Ishikawa (cell line): ENCODE measurements at regions not wholly inside any gene's neighbourhood (a gene's known extent, or its start where the extent isn't known, plus 50 kb on each side); places are given as distances from the start of the nearest gene placed in this dataset.
A peak's percentile ranks its signal among the peaks of the same experiment; 100 is the strongest.

Experiments used
- CEBPB ChIP-seq: IDR thresholded peaks from 2 replicates; pipeline ENCODE4 v1.6.1; 2012
- CREB1 ChIP-seq: IDR thresholded peaks from 2 replicates; pipeline ENCODE4 v1.6.1; 2012; ENCODE audit warnings: low read depth
- EGR1 ChIP-seq: IDR thresholded peaks from 2 replicates; pipeline ENCODE4 v1.6.1; 2012
- EP300 ChIP-seq: IDR thresholded peaks from 2 replicates; pipeline ENCODE4 v1.6.1; 2012; ENCODE audit warnings: borderline replicate concordance
- FOXM1 ChIP-seq: IDR thresholded peaks from 2 replicates; pipeline ENCODE4 v1.6.1; 2012; ENCODE audit warnings: low read depth, borderline replicate concordance
- NFIC ChIP-seq: IDR thresholded peaks from 2 replicates; pipeline ENCODE4 v1.6.1; 2012
- RAD21 ChIP-seq: IDR thresholded peaks from 2 replicates; pipeline ENCODE4 v1.6.1; 2012; ENCODE audit warnings: low read depth
- TAF1 ChIP-seq: IDR thresholded peaks from 2 replicates; pipeline ENCODE4 v1.6.1; 2012; ENCODE audit warnings: low read depth, mild to moderate bottlenecking
- TCF12 ChIP-seq: IDR thresholded peaks from 2 replicates; pipeline ENCODE4 v1.6.1; 2012; ENCODE audit warnings: low read depth
- TEAD4 ChIP-seq: IDR thresholded peaks from 2 replicates; pipeline ENCODE4 v1.6.1; 2012
- YY1 ChIP-seq: IDR thresholded peaks from 2 replicates; pipeline ENCODE4 v1.6.1; 2012; ENCODE audit warnings: low read depth
- ZBTB7A ChIP-seq: IDR thresholded peaks from 2 replicates; pipeline ENCODE4 v1.6.1; 2012; ENCODE audit warnings: low read depth
- TF ChIP-seq, protein P1 (sequence below): IDR thresholded peaks from 2 replicates; pipeline ENCODE4 v1.6.1; 2012
- TF ChIP-seq, protein P2 (sequence below): IDR thresholded peaks from 2 replicates; pipeline ENCODE4 v1.6.1; 2012; ENCODE audit warnings: low read depth, mild to moderate bottlenecking
- TF ChIP-seq, protein P3 (sequence below): IDR thresholded peaks from 2 replicates; pipeline ENCODE4 v1.6.1; 2012

DNA sequence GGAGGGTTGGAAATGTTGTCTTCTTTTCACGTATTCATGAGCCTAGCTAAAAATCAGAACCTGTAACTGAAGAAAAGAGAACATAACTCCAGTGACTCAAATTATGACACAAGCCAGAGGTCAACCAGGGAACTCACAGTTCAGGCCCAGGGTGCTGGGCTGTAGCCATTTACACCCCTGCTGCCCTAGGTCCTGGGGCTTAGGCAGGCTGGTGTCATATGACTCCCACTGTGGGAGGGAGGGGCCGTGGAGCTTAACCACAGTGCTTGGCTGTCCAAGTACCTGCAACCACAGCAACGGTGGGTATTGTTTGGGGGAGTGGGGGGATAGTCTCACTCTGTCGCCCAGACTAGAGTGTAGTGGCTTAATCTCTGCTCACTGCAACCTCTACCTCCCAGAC, 71.1 kb upstream of the AMZ2 start:
- no peak for TF ChIP-seq TCF12
- TF ChIP-seq, protein P1, sequence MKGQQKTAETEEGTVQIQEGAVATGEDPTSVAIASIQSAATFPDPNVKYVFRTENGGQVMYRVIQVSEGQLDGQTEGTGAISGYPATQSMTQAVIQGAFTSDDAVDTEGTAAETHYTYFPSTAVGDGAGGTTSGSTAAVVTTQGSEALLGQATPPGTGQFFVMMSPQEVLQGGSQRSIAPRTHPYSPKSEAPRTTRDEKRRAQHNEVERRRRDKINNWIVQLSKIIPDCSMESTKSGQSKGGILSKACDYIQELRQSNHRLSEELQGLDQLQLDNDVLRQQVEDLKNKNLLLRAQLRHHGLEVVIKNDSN: peak; percentile 28; the same call in 1 of the 2 replicates

DNA sequence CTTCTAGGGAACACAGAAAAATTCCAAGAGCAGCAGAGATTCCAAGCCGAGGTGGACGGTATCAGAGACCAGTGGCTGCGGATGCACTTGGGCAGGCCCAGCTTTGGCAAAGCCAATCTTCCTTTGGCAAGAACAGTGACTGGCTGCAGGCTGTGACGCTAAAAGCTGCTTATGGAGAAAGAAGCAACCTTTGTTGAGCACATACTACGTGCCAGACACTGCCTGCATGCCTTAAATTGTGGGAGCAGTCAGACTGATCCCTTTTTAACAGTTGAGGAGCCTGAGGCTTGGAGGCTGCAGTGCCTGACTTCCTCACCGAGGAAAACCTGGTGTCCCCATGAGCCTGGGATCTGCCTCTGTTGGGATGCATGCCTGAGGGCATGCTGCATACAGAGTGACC, 69.0 kb upstream of the AMZ2 start:
- TF ChIP-seq CREB1: no peak
- no peak for TF ChIP-seq EGR1
- TF ChIP-seq TCF12: no peak
- TF ChIP-seq FOXM1: no peak
- TF ChIP-seq RAD21: no peak
- TF ChIP-seq, protein P1: no peak
- no peak for TF ChIP-seq TAF1
- TF ChIP-seq, protein P2, sequence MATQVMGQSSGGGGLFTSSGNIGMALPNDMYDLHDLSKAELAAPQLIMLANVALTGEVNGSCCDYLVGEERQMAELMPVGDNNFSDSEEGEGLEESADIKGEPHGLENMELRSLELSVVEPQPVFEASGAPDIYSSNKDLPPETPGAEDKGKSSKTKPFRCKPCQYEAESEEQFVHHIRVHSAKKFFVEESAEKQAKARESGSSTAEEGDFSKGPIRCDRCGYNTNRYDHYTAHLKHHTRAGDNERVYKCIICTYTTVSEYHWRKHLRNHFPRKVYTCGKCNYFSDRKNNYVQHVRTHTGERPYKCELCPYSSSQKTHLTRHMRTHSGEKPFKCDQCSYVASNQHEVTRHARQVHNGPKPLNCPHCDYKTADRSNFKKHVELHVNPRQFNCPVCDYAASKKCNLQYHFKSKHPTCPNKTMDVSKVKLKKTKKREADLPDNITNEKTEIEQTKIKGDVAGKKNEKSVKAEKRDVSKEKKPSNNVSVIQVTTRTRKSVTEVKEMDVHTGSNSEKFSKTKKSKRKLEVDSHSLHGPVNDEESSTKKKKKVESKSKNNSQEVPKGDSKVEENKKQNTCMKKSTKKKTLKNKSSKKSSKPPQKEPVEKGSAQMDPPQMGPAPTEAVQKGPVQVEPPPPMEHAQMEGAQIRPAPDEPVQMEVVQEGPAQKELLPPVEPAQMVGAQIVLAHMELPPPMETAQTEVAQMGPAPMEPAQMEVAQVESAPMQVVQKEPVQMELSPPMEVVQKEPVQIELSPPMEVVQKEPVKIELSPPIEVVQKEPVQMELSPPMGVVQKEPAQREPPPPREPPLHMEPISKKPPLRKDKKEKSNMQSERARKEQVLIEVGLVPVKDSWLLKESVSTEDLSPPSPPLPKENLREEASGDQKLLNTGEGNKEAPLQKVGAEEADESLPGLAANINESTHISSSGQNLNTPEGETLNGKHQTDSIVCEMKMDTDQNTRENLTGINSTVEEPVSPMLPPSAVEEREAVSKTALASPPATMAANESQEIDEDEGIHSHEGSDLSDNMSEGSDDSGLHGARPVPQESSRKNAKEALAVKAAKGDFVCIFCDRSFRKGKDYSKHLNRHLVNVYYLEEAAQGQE: no peak
- TF ChIP-seq CEBPB: no peak
- no peak for TF ChIP-seq TEAD4
- no peak for TF ChIP-seq YY1

DNA sequence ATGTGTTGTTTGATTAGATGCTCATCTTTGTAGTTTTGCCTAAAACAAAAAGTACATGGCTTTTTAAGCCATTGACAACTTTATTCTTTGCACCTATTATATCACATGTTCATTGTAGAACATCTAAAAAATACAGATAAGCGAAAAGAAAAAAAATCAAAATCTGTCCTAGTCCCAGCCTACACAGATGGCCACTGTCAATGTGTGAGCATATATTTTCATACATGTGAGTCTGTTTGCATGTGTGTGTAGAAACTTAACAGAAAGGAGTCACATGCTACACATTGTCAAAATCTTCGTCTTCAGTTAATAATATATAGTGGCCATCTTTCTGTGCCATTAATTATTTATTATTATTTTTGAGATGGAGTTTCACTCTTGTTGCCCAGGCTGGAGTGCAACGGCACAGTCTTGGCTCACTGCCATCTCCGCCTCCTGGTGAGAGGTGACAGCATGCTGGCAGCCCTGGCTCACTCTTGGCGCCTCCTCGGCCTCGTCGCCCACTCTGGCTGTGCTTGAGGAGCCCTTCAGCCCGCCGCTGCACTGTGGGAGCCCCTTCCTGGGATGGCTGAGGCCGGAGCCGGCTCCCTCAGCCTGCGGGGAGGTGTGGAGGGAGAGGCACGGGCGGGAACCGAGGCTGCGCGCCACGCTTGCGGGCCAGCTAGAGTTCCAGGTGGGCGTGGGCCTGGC, 68.5 kb upstream of the AMZ2 start:
- TF ChIP-seq, protein P1: no peak
- TF ChIP-seq TCF12 (no peak), FOXM1 (no peak), NFIC (peak; percentile 77), ZBTB7A (no peak), TEAD4 (no peak), TAF1 (no peak)
- TF ChIP-seq, protein P3, sequence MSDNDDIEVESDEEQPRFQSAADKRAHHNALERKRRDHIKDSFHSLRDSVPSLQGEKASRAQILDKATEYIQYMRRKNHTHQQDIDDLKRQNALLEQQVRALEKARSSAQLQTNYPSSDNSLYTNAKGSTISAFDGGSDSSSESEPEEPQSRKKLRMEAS: peak; percentile 48

DNA sequence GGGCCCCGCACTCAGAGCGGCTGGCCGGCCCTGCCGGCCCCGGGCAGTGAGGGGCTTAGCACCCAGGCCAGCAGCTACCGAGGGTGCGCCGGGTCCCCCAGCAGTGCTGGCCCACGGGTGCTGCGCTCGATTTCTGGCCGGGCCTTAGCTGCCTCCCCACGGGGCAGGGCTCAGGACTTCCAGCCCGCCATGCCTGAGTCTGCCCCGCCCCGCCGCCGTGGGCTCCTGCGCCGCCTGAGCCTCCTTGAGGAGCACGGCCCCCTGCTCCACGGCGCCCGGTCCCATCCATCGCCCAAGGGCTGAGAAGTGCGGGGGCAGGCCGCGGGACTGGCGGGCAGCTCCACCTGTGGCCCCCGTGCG, 67.9 kb upstream of the AMZ2 start:
- no peak for TF ChIP-seq ZBTB7A
- TF ChIP-seq, protein P2: no peak
- TF ChIP-seq TEAD4: no peak
- no peak for TF ChIP-seq CEBPB
- TF ChIP-seq, protein P1: no peak
- TF ChIP-seq YY1: no peak
- no peak for TF ChIP-seq FOXM1
- TF ChIP-seq TAF1: no peak
- no peak for TF ChIP-seq EP300
- TF ChIP-seq NFIC: no peak

DNA sequence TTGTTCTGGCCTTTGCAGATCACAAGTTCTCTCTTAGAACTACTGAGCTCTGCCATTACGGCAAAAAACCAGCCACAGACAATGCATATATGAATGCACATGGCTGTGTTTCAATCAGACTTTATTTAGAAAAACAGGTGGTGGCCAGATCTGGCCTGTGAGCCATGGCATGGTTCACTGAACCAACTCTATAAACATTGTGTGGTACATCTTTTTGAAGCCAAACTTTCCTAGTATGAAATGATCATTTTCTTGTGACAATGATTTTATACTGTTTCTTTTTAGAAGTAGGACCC, 65.9 kb upstream of the AMZ2 start:
- TF ChIP-seq CEBPB: no peak
- TF ChIP-seq, protein P3: 0 out of 2 replicates have a peak, but pooled peaks have one; percentile 36

DNA sequence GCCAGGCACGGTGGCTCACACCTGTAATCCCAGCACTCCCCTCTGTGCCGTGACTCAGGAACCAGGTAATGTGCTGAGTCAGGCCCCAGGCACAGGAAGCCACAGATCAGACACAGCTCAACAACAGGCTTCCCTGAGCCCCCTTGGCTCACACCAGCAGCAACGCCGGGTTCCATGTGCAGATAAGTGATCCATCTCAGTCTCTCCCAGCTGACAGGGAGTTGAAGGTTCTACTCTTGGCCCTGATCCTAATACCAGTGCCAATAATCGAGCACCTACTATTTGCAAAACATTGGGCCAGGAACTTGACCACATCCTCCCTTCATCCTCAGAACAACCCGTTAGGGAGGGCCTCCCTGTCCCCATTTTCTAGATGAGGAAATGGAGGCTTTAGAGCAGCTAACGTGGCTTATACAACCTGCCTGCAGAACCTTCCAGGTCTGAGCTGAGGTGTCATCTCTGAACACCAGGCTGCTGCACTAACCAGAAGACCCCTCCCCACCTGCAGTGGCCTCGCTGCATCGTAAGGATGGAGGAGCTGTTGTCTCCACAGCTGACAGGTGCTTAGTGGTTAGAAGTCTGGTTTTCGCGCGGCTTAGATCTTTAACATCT, 64.8 kb upstream of the AMZ2 start:
- no peak for TF ChIP-seq RAD21
- TF ChIP-seq ZBTB7A: no peak
- no peak for TF ChIP-seq TCF12
- TF ChIP-seq, protein P2: no peak
- TF ChIP-seq, protein P3: no peak
- no peak for TF ChIP-seq CREB1
